ENCODE measurements at regions not wholly inside any gene's neighbourhood (a gene's known extent, or its start where the extent isn't known, plus 50 kb on each side); places are given as distances from the start of the nearest gene placed in this dataset.
"Not testable (repeated sequence)": the region's sequence is repeated elsewhere in the genome, so short reads cannot be mapped to it uniquely, and the experiment has no call there.

- DNase-seq (ENCODE audit: low spot score), result not testable (repeated sequence)
These were observed 251.2 kb upstream of the TPTE start for GRCh38 chr21:10270211-10270610.

GRCh38 chr21:10271666-10272207 is 249.6 kb upstream of the TPTE start:
- DNase-seq (ENCODE audit: low spot score), result peak; percentile 0

DNA sequence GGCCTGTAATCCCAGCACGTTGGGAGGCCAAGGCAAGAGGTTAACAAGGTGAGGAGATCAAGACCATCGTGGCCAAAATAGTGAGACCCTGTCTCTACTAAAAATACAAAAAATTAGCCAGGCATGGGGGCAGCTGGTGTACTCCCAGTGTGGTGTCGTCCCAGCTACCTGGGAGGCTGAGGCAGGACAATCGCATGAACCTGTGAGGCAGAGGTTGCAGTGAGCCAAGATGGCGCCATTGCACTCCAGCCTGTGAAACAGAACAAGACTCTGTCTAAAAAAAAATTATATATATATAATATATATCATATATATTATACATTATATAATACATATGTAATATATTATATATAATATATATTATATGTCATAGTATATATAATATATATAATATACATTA is 249.2 kb upstream of the TPTE start:
- no peak for TF ChIP-seq CTCF (IDR thresholded peaks at IDR 0.05; ENCODE audit: extremely low read depth, missing control alignments)
- no peak for DNase-seq (ENCODE audit: low spot score)

DNA sequence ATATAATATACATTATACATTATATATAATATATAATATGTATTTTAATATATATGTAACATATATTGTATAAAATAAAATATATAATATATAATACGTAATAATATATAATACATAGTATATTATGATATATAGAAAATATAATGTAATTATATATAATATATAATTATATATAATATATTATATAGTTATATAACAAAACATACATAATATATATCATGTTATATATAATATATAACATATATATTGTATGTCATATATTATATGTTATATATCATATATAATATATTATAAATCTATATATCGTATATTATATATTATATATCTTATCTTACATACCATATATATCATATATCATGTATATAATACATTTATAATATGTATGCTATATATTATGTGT is 248.2 kb upstream of the TPTE start:
- no peak for DNase-seq (ENCODE audit: low spot score)
- no peak for TF ChIP-seq CTCF (IDR thresholded peaks at IDR 0.05; ENCODE audit: extremely low read depth, missing control alignments)

DNA sequence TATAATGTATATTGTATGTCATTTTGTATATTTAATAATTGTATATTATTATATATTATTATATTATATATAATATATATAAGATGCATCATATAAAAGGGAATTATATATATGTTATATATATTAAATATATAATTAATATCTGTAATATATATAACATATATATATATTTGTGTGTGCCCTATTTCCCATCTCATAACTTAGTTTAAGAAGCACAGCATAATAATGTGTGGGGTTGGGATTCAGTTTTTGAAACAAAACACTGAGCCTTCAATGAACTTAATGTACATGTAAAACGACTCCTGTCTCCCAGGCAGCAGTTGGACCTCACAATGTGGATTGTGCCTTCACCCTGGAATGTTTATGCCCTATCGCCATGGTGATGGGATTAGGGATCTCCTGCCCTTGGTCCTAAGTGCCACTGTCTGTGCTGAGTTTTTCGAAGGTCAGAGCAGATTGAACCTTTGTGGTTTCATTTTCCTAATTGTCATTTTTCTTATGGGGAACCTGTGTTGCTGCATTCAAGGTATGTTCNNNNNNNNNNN is 247.5 kb upstream of the TPTE start:
- not testable (repeated sequence) for DNase-seq (ENCODE audit: low spot score)
